Right lobe of liver (tissue), 4 donors: ENCODE measurements at regions not wholly inside any gene's neighbourhood (a gene's known extent, or its start where the extent isn't known, plus 50 kb on each side); places are given as distances from the start of the nearest gene placed in this dataset.

Experiments
- CTCF ChIP-seq, 4 donors: fragments of 200-600 bp in 3 of 4; fragments of 450-650 bp in 1 of 4; IDR thresholded peaks; one replicate each; pipeline versions ENCODE4 v1.5.1 to v1.8.0; 2016 to 2022; ENCODE audit warnings: antibody characterized with exemption in 4 of 4, mild to moderate bottlenecking in 2 of 4
- POLR2A ChIP-seq: fragments of 450-650 bp; IDR thresholded peaks from one replicate; pipeline ENCODE4 v1.6.1; 2017; ENCODE audit warnings: antibody characterized with exemption, mild to moderate bottlenecking
- donor health status: DM: no; HTN: no; CAD: no.
- donor health status: DM: no; HTN: no; CAD: no.
- donor health status: DM: no; HTN: yes; CAD: no.

- TF ChIP-seq CTCF (IDR thresholded peaks at IDR 0.05) (no peak), POLR2A (no peak)
These were observed 57.0 kb upstream of the TNRC6C start for GRCh38 chr17:77901481-77901880.
